Chondrocyte (in vitro differentiated cells): ENCODE measurements at regions not wholly inside any gene's neighbourhood (a gene's known extent, or its start where the extent isn't known, plus 50 kb on each side); places are given as distances from the start of the nearest gene placed in this dataset.

Source experiments
- DNase-seq: peaks from one replicate; pipeline ENCODE4 v3.0.0; 2021; ENCODE audit warnings: mixed read lengths, low spot score
- H3K27ac Mint-ChIP-seq: one replicate; pipeline ENCODE4 v1.8.0; 2021; ENCODE audit warnings: mild to moderate bottlenecking, moderate library complexity, mixed read lengths; ENCODE audit not compliant: unreplicated experiment
- H3K27me3 Mint-ChIP-seq: 2 replicates; pipeline ENCODE4 v1.8.0; 2021; ENCODE audit warnings: low read depth, mixed read lengths
- H3K36me3 Mint-ChIP-seq: 2 replicates; pipeline ENCODE4 v1.8.0; 2021; ENCODE audit warnings: low read depth, mixed read lengths
- H3K4me1 Mint-ChIP-seq: 2 replicates; pipeline ENCODE4 v1.8.0; 2021; ENCODE audit warnings: low read depth, mild to moderate bottlenecking, mixed read lengths
- H3K4me3 Mint-ChIP-seq: one replicate; pipeline ENCODE4 v1.8.0; 2021; ENCODE audit warnings: mild to moderate bottlenecking, moderate library complexity, mixed read lengths; ENCODE audit not compliant: unreplicated experiment
- H3K9me3 Mint-ChIP-seq: 2 replicates; pipeline ENCODE4 v1.8.0; 2021; ENCODE audit warnings: low read depth, mixed read lengths
- CTCF ChIP-seq: fragments of 200-600 bp; sonication (generic); IDR thresholded peaks from 2 replicates; pipeline ENCODE4 v1.5.0; 2021; ENCODE audit warnings: antibody characterized with exemption, mild to moderate bottlenecking, moderate library complexity

GRCh38 chr5:73359395-73359794 is 89.2 kb downstream of the FOXD1 start:
- Mint-ChIP-seq H3K27me3 (no peaks in the 10 kb centered on the region), H3K27ac (no peak overlapping the region), H3K4me3 (no peak overlapping the region), H3K4me1 (peaks cover 14% of the 10 kb centered on the region), H3K36me3 (peaks cover 4% of the 10 kb centered on the region), H3K9me3 (peaks cover 3% of the 10 kb centered on the region)
- no peak for DNase-seq
- no peak for TF ChIP-seq CTCF

- peaks cover 7% of the 10 kb centered on the region for H3K4me1 Mint-ChIP-seq
- no peak overlapping the region for H3K27ac Mint-ChIP-seq
- no peaks in the 10 kb centered on the region for H3K27me3 Mint-ChIP-seq
- no peak overlapping the region for H3K4me3 Mint-ChIP-seq
- H3K36me3 Mint-ChIP-seq = peaks cover 4% of the 10 kb centered on the region
- TF ChIP-seq CTCF = no peak
- no peak for DNase-seq
- peaks cover 3% of the 10 kb centered on the region for H3K9me3 Mint-ChIP-seq
Observed at GRCh38 chr5:73358366-73358765, 90.2 kb downstream of the FOXD1 start.

GRCh38 chr5:73357576-73357975 is 91.0 kb downstream of the FOXD1 start:
- H3K27ac Mint-ChIP-seq = no peak overlapping the region
- TF ChIP-seq CTCF = no peak
- H3K9me3 Mint-ChIP-seq = peaks cover 3% of the 10 kb centered on the region
- H3K36me3 Mint-ChIP-seq = peaks cover 4% of the 10 kb centered on the region
- H3K4me1 Mint-ChIP-seq = peaks cover 14% of the 10 kb centered on the region
- no peak overlapping the region for H3K4me3 Mint-ChIP-seq
- DNase-seq = no peak
- no peaks in the 10 kb centered on the region for H3K27me3 Mint-ChIP-seq

- H3K27ac Mint-ChIP-seq = no peak overlapping the region
- H3K36me3 Mint-ChIP-seq = peaks cover 4% of the 10 kb centered on the region
- TF ChIP-seq CTCF = no peak
- peaks cover 12% of the 10 kb centered on the region for H3K9me3 Mint-ChIP-seq
- no peaks in the 10 kb centered on the region for H3K27me3 Mint-ChIP-seq
- peaks cover 18% of the 10 kb centered on the region for H3K4me1 Mint-ChIP-seq
- DNase-seq = no peak
- no peak overlapping the region for H3K4me3 Mint-ChIP-seq
Observed at GRCh38 chr5:73355108-73355507, 93.5 kb downstream of the FOXD1 start.

GRCh38 chr5:73354406-73354805 is 94.2 kb downstream of the FOXD1 start:
- DNase-seq = no peak
- Mint-ChIP-seq H3K27ac (no peak overlapping the region), H3K9me3 (peaks cover 19% of the 10 kb centered on the region), H3K4me1 (peaks cover 18% of the 10 kb centered on the region), H3K36me3 (peaks cover 7% of the 10 kb centered on the region), H3K4me3 (no peak overlapping the region), H3K27me3 (no peaks in the 10 kb centered on the region)
- no peak for TF ChIP-seq CTCF
